ENCODE measurements at regions not wholly inside any gene's neighbourhood (a gene's known extent, or its start where the extent isn't known, plus 50 kb on each side); places are given as distances from the start of the nearest gene placed in this dataset.
A peak's percentile ranks its signal among the peaks of the same experiment; 100 is the strongest.

- TF ChIP-seq ZNF142 (CRISPR knock-in tag; IDR thresholded peaks at IDR 0.05), result no peak
- no peak for TF ChIP-seq ELF1 (CRISPR knock-in tag; IDR thresholded peaks at IDR 0.05)
- TF ChIP-seq BCL6 (CRISPR knock-in tag; IDR thresholded peaks at IDR 0.05), result peak; percentile 55; the same call in 1 of the 2 replicates
- TF ChIP-seq GABPA (IDR thresholded peaks at IDR 0.05; ENCODE audit: low read depth, low read length), result no peak
- peak; percentile 41; the same call in 1 of the 2 replicates for TF ChIP-seq GABPA (CRISPR knock-in tag; IDR thresholded peaks at IDR 0.05; ENCODE audit: low read depth)
- no peak for TF ChIP-seq PHF8 (CRISPR knock-in tag; IDR thresholded peaks at IDR 0.05)
- TF ChIP-seq BRF2 (CRISPR knock-in tag; IDR thresholded peaks at IDR 0.05), result no peak
- no peak for TF ChIP-seq GABPB1 (CRISPR knock-in tag; IDR thresholded peaks at IDR 0.05)
- no peak for TF ChIP-seq ATRX (CRISPR knock-in tag; IDR thresholded peaks at IDR 0.05; ENCODE audit: borderline replicate concordance)
- TF ChIP-seq EHMT2 (IDR thresholded peaks at IDR 0.05; ENCODE audit: borderline replicate concordance, low read depth, low read length), result peak; percentile 85
- TF ChIP-seq ZFP37 (CRISPR knock-in tag; IDR thresholded peaks at IDR 0.05; ENCODE audit: borderline replicate concordance), result no peak
- TF ChIP-seq PPARG (CRISPR knock-in tag; conservative IDR thresholded peaks at IDR 0.05), result no peak
- no peak for TF ChIP-seq ZNF367 (CRISPR knock-in tag; IDR thresholded peaks at IDR 0.05; ENCODE audit: borderline replicate concordance)
- no peak for TF ChIP-seq ZNF782 (CRISPR knock-in tag; IDR thresholded peaks at IDR 0.05; ENCODE audit: borderline replicate concordance)
- TF ChIP-seq CBX5 (CRISPR knock-in tag; IDR thresholded peaks at IDR 0.05; ENCODE audit: borderline replicate concordance), result peak; percentile 89; the same call in 1 of the 2 replicates
- no peak for TF ChIP-seq ZNF441 (CRISPR knock-in tag; IDR thresholded peaks at IDR 0.05; ENCODE audit: borderline replicate concordance)
- no peak for TF ChIP-seq ZNF18 (CRISPR knock-in tag; IDR thresholded peaks at IDR 0.05; ENCODE audit: insufficient replicate concordance)
- no peak for TF ChIP-seq SP1 (IDR thresholded peaks at IDR 0.05)
- no peak for TF ChIP-seq SP1 (CRISPR knock-in tag; IDR thresholded peaks at IDR 0.05)
- TF ChIP-seq CEBPG (CRISPR knock-in tag; IDR thresholded peaks at IDR 0.05), result peak; percentile 84
- TF ChIP-seq GPBP1L1 (CRISPR knock-in tag; IDR thresholded peaks at IDR 0.05), result no peak
- no peak for TF ChIP-seq IKZF4 (CRISPR knock-in tag; IDR thresholded peaks at IDR 0.05; ENCODE audit: borderline replicate concordance, low read depth, not compliant biosample characterization)
Measured at GRCh38 chr2:79393806-79394484, 118.9 kb upstream of the CTNNA2 start (continued).
